CD4-positive, alpha-beta T cell treated with Interleukin-17A for 1 hour (primary cell): ENCODE measurements at regions not wholly inside any gene's neighbourhood (a gene's known extent, or its start where the extent isn't known, plus 50 kb on each side); places are given as distances from the start of the nearest gene placed in this dataset.
A peak's percentile ranks its signal among the peaks of the same experiment; 100 is the strongest.
"Not testable (repeated sequence)": the region's sequence is repeated elsewhere in the genome, so short reads cannot be mapped to it uniquely, and the experiment has no call there.

Experiments used
- DNase-seq: peaks from one replicate; pipeline ENCODE4 v3.0.0-alpha.2; 2020

GRCh38 chr1:203401199-203401877, 50.4 kb upstream of the FMOD start:
- DNase-seq: no peak

GRCh38 chr1:203402152-203402551, 51.2 kb upstream of the FMOD start:
- DNase-seq: no peak

- DNase-seq: peak; percentile 8
Measured at GRCh38 chr1:203402629-203403337, 51.9 kb upstream of the FMOD start.

- no peak for DNase-seq
Measured at GRCh38 chr1:203403586-203403985, 52.7 kb upstream of the FMOD start.

GRCh38 chr1:203404546-203404945, 53.6 kb upstream of the FMOD start:
- no peak for DNase-seq

GRCh38 chr1:203405703-203406438, 54.9 kb upstream of the FMOD start:
- DNase-seq: no peak

- no peak for DNase-seq
Measured at GRCh38 chr1:203406446-203407045, 55.6 kb upstream of the FMOD start.

- DNase-seq: no peak
Measured at GRCh38 chr1:203407296-203407695, 56.4 kb upstream of the FMOD start.

- DNase-seq: no peak
Measured at GRCh38 chr1:203408486-203409481, 57.9 kb upstream of the FMOD start.

- DNase-seq: no peak
Measured at GRCh38 chr1:203410182-203410900, 59.4 kb upstream of the FMOD start.

- not testable (repeated sequence) for DNase-seq
Measured at GRCh38 chr1:203411431-203411830, 60.5 kb upstream of the FMOD start.

GRCh38 chr1:203419558-203419957, 56.0 kb upstream of the PRELP start:
- DNase-seq: no peak

GRCh38 chr1:203420263-203420662, 55.3 kb upstream of the PRELP start:
- no peak for DNase-seq

GRCh38 chr1:203421246-203421645, 54.4 kb upstream of the PRELP start:
- no peak for DNase-seq

- DNase-seq: no peak
Measured at GRCh38 chr1:203422116-203422515, 53.5 kb upstream of the PRELP start.

GRCh38 chr1:203422656-203423055, 53.0 kb upstream of the PRELP start:
- DNase-seq: no peak

- no peak for DNase-seq
Measured at GRCh38 chr1:203424285-203424684, 51.3 kb upstream of the PRELP start.

GRCh38 chr1:203424861-203425662, 50.5 kb upstream of the PRELP start:
- DNase-seq: no peak

- no peak for DNase-seq
Measured at GRCh38 chr1:203425663-203425975, 50.0 kb upstream of the PRELP start.
